ENCODE measurements at regions not wholly inside any gene's neighbourhood (a gene's known extent, or its start where the extent isn't known, plus 50 kb on each side); places are given as distances from the start of the nearest gene placed in this dataset.

DNA sequence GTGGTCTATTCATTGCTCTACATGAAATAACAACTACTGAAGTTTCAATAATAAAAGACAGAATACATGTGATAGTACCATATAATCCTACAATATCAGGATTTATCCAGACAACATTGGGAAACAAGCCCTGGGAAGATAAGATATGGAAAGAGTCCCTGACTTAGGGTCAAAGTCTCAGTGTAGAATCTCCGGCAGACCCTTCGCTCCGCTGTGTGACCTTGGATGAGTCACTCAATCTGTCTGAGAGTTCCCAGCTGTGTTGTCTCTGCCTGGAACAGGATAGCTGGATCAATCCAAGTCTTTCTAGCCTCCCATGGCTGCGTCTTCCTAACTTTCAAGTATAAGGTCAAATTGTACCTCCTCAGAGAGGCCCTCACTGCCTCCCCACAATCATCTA is 335.9 kb downstream of the TMEM114 start:
- TF ChIP-seq, protein P1, sequence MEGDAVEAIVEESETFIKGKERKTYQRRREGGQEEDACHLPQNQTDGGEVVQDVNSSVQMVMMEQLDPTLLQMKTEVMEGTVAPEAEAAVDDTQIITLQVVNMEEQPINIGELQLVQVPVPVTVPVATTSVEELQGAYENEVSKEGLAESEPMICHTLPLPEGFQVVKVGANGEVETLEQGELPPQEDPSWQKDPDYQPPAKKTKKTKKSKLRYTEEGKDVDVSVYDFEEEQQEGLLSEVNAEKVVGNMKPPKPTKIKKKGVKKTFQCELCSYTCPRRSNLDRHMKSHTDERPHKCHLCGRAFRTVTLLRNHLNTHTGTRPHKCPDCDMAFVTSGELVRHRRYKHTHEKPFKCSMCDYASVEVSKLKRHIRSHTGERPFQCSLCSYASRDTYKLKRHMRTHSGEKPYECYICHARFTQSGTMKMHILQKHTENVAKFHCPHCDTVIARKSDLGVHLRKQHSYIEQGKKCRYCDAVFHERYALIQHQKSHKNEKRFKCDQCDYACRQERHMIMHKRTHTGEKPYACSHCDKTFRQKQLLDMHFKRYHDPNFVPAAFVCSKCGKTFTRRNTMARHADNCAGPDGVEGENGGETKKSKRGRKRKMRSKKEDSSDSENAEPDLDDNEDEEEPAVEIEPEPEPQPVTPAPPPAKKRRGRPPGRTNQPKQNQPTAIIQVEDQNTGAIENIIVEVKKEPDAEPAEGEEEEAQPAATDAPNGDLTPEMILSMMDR (IDR thresholded peaks at IDR 0.05) = no peak
- no peak for TF ChIP-seq POLR2A (IDR thresholded peaks at IDR 0.05)
